Endothelial cell of umbilical vein (primary cell): ENCODE measurements at regions not wholly inside any gene's neighbourhood (a gene's known extent, or its start where the extent isn't known, plus 50 kb on each side); places are given as distances from the start of the nearest gene placed in this dataset.

Source experiments
- BruUV-seq: library from RNA; stranded (reverse); fragments of 400-500 nt; replicated peaks from 2 replicates; lab custom pipeline; 2021; lab: Mats Ljungman, UMichigan
- CTCF ChIA-PET: fragments of 300-600, 350-600 bp; sonication (Branson Sonifier 250); formaldehyde crosslinking; loops from one replicate; lab custom pipeline; 2021; ENCODE audit warnings: antibody characterized with exemption, inconsistent platforms; lab: Charles Lee
- POLR2A ChIA-PET: fragments of 300-600, 350-600 bp; sonication (Branson Sonifier 250); formaldehyde crosslinking; loops from one replicate; lab custom pipeline; 2021; ENCODE audit warnings: antibody characterized with exemption, inconsistent platforms; lab: Charles Lee
- DNase-seq: peaks from one replicate; pipeline ENCODE4 v3.0.0-alpha.2; 2011; ENCODE audit warnings: low read depth, low spot score
- FAIRE-seq: peaks from 2 replicates; lab custom pipeline; 2011; peaks lifted over from hg19 to GRCh38; lab: Jason Lieb, UNC
- H2AFZ ChIP-seq: 2 replicates; pipeline ENCODE4 v1.6.0; 2012; ENCODE audit warnings: low read depth, low read length, control low read depth, inconsistent platforms
- H3K27ac ChIP-seq: 2 replicates; pipeline ENCODE4 v1.5.1; 2011; ENCODE audit warnings: low read depth, mild to moderate bottlenecking, control low read depth, low read length, moderate library complexity; ENCODE audit not compliant: insufficient read depth
- H3K27me3 ChIP-seq, 2 experiments: 2 replicates each; pipeline versions ENCODE4 v1.6.0 to v1.6.1; 2011; ENCODE audit warnings: low read length in 2 of 2, mixed read lengths in 1 of 2; ENCODE audit not compliant: control insufficient read depth in 2 of 2, insufficient read depth in 2 of 2
- H3K36me3 ChIP-seq, 2 experiments: 2 replicates in 1 of 2; 3 replicates in 1 of 2; pipeline ENCODE4 v1.5.1; 2011; ENCODE audit warnings: low read length in 2 of 2, mild to moderate bottlenecking in 1 of 2, moderate library complexity in 1 of 2; ENCODE audit not compliant: control insufficient read depth in 2 of 2, insufficient read depth in 2 of 2; ENCODE audit errors: extremely low read depth in 1 of 2
- H3K4me1 ChIP-seq: 3 replicates; pipeline ENCODE4 v1.5.1; 2011; ENCODE audit warnings: mild to moderate bottlenecking, low read length; ENCODE audit not compliant: control insufficient read depth, insufficient read depth; ENCODE audit errors: extremely low read depth
- H3K4me2 ChIP-seq: 2 replicates; pipeline ENCODE4 v1.6.1; 2011; ENCODE audit warnings: low read length, control low read depth, mixed read lengths; ENCODE audit not compliant: insufficient read depth
- H3K4me3 ChIP-seq, 3 experiments: fragments of 200-600 bp in 1 of 3; sonication (generic), shearing (Covaris generic) in 1 of 3; replicated peaks in 1 of 3; 2 replicates each; pipeline ENCODE4 v1.5.1; 2011 to 2016; ENCODE audit warnings: control low read depth in 3 of 3, low read length in 3 of 3, mild to moderate bottlenecking in 2 of 3, inconsistent platforms in 1 of 3, low read depth in 1 of 3, moderate library complexity in 1 of 3; ENCODE audit not compliant: insufficient read depth in 1 of 3
- H3K79me2 ChIP-seq: 2 replicates; pipeline ENCODE4 v1.6.0; 2012; ENCODE audit warnings: low read length, inconsistent platforms; ENCODE audit not compliant: control insufficient read depth, insufficient read depth
- H3K9ac ChIP-seq: replicated peaks from 2 replicates; pipeline ENCODE3; 2011; ENCODE audit warnings: low read length, control low read depth; ENCODE audit not compliant: insufficient read depth; ENCODE audit errors: extremely low read depth
- H3K9me1 ChIP-seq: replicated peaks from 3 replicates; pipeline ENCODE4 v1.6.0; 2011; ENCODE audit warnings: mild to moderate bottlenecking, low read length; ENCODE audit not compliant: control insufficient read depth, insufficient read depth; ENCODE audit errors: extremely low read depth
- H3K9me3 ChIP-seq: replicated peaks from 2 replicates; pipeline ENCODE4 v1.5.1; 2012; ENCODE audit warnings: low read length, inconsistent platforms; ENCODE audit not compliant: control insufficient read depth, insufficient read depth
- H4K20me1 ChIP-seq: replicated peaks from 2 replicates; pipeline ENCODE3; 2011; ENCODE audit warnings: mild to moderate bottlenecking, low read length; ENCODE audit not compliant: control insufficient read depth, insufficient read depth; ENCODE audit errors: extremely low read depth
- CTCF ChIP-seq, 2 donors: IDR thresholded peaks; 1 replicate in 1 of 2; 2 replicates in 1 of 2; pipeline ENCODE4 v1.5.1; 2011; ENCODE audit warnings: low read length in 2 of 2, mild to moderate bottlenecking in 2 of 2, moderate library complexity in 2 of 2, control low read depth in 1 of 2, inconsistent platforms in 1 of 2, low read depth in 1 of 2; ENCODE audit not compliant: insufficient read depth in 1 of 2; ENCODE audit errors: extremely low read depth in 1 of 2
- EZH2 ChIP-seq: IDR thresholded peaks from 2 replicates; pipeline ENCODE4 v1.6.1; 2012; ENCODE audit warnings: borderline replicate concordance, low read depth, mild to moderate bottlenecking, moderate library complexity, low read length, inconsistent platforms; ENCODE audit not compliant: severe bottlenecking
- FOS ChIP-seq: IDR thresholded peaks from 2 replicates; pipeline ENCODE4 v1.6.1; 2011; ENCODE audit warnings: mild to moderate bottlenecking, low read length, moderate library complexity, borderline replicate concordance; ENCODE audit not compliant: insufficient read depth
- GATA2 ChIP-seq: IDR thresholded peaks from 2 replicates; pipeline ENCODE4 v1.7.0; 2011; ENCODE audit warnings: low read depth, mild to moderate bottlenecking, moderate library complexity, mixed read lengths, low read length; ENCODE audit not compliant: insufficient read length, insufficient read depth
- JUN ChIP-seq: IDR thresholded peaks from 2 replicates; pipeline ENCODE4 v1.6.1; 2011; ENCODE audit warnings: borderline replicate concordance, low read depth; ENCODE audit not compliant: insufficient read length, insufficient read depth
- MAX ChIP-seq: IDR thresholded peaks from 2 replicates; pipeline ENCODE4 v1.6.1; 2011; ENCODE audit not compliant: insufficient read depth, insufficient read length
- MYC ChIP-seq: IDR thresholded peaks from one replicate; pipeline ENCODE4 v1.6.1; 2011; ENCODE audit warnings: mild to moderate bottlenecking, low read depth, low read length
- POLR2A ChIP-seq: IDR thresholded peaks from 2 replicates; pipeline ENCODE4 v1.6.1; 2012; ENCODE audit warnings: low read depth, mild to moderate bottlenecking, control low read depth, low read length
- POLR2AphosphoS5 ChIP-seq: IDR thresholded peaks from 2 replicates; pipeline ENCODE4 v1.6.1; 2012; ENCODE audit warnings: low read depth, mild to moderate bottlenecking, control low read depth, low read length, moderate library complexity; ENCODE audit not compliant: insufficient read depth
- dilution Hi-C: fragments of 300-500 bp; cut with MboI; formaldehyde crosslinking; loops from one replicate; pipeline ENCODE4 v1.15.0; 2019; ENCODE audit warnings: low sequenced_read_pairs; ENCODE audit not compliant: extremely low pct_ligation_motif_present
- intact Hi-C: fragments of 100-400 bp; cut with micrococcal nuclease; formaldehyde crosslinking; loops from one replicate; pipeline ENCODE4 v1.10.0; 2022

- no peak for FAIRE-seq
- Histone ChIP-seq H3K4me2 (no peak overlapping the region), H3K9me3 (no peaks in the 10 kb centered on the region), H3K27me3 (peaks cover 6 to 10% of the 10 kb centered on the region in 2 experiments), H3K27ac (no peak overlapping the region), H3K4me1 (no peaks in the 10 kb centered on the region), H3K9ac (no peak overlapping the region), H3K4me3 (no peak overlapping the region), H3K9me1 (no peaks in the 10 kb centered on the region), H3K36me3 (no peaks in the 10 kb centered on the region), H3K79me2 (no peaks in the 10 kb centered on the region), H4K20me1 (no peaks in the 10 kb centered on the region), H2AFZ (no peak overlapping the region)
- CTCF ChIA-PET, result no interaction called here
- dilution Hi-C loops (no loop called here), intact Hi-C loops (no loop called here)
- TF ChIP-seq MAX, result no peak
- TF ChIP-seq MYC, result no peak
- no peak for TF ChIP-seq CTCF (IDR thresholded peaks at IDR 0.05; ENCODE audit: extremely low read depth in 1 of 2, insufficient read depth in 1 of 2, low read depth in 1 of 2, low read length in 2 of 2)
- no peak for TF ChIP-seq EZH2
- no peak for TF ChIP-seq GATA2
- no peak for TF ChIP-seq JUN
- TF ChIP-seq POLR2AphosphoS5, result no peak
- TF ChIP-seq FOS, result no peak
- TF ChIP-seq POLR2A, result no peak
- BruUV-seq, result no TSS peak
- POLR2A ChIA-PET, result no interaction called here
- no peak for DNase-seq
Observed at GRCh38 chr13:110784704-110785103, 71.2 kb downstream of the ING1 start.
